GM12891 (cell line): ENCODE measurements at regions not wholly inside any gene's neighbourhood (a gene's known extent, or its start where the extent isn't known, plus 50 kb on each side); places are given as distances from the start of the nearest gene placed in this dataset.
A peak's percentile ranks its signal among the peaks of the same experiment; 100 is the strongest.
"Not testable (repeated sequence)": the region's sequence is repeated elsewhere in the genome, so short reads cannot be mapped to it uniquely, and the experiment has no call there.

ENCODE experiments used
- DNase-seq: peaks from one replicate; pipeline ENCODE4 v3.0.0; 2011; ENCODE audit warnings: low spot score; ENCODE audit not compliant: insufficient read length
- FAIRE-seq: peaks from 2 replicates; lab custom pipeline; 2011; peaks lifted over from hg19 to GRCh38; lab: Jason Lieb, UNC
- PAX5 ChIP-seq: IDR thresholded peaks from 2 replicates; pipeline ENCODE4 v1.6.1; 2011; ENCODE audit warnings: low read length, moderate library complexity, mild to moderate bottlenecking; ENCODE audit not compliant: insufficient read depth, severe bottlenecking
- POLR2A ChIP-seq: IDR thresholded peaks from 2 replicates; pipeline ENCODE4 v1.6.1; 2011; ENCODE audit warnings: low read depth, low read length, control low read depth
- POLR2AphosphoS5 ChIP-seq: IDR thresholded peaks from 2 replicates; pipeline ENCODE4 v1.6.1; 2011; ENCODE audit warnings: low read depth, low read length, control low read depth
- POU2F2 ChIP-seq: IDR thresholded peaks from 2 replicates; pipeline ENCODE4 v1.6.1; 2011; ENCODE audit warnings: low read depth, mild to moderate bottlenecking, control low read depth, low read length, moderate library complexity
- SPI1 ChIP-seq: IDR thresholded peaks from 2 replicates; pipeline ENCODE4 v1.6.1; 2011; ENCODE audit warnings: low read depth, low read length, control low read depth
- TAF1 ChIP-seq: IDR thresholded peaks from 2 replicates; pipeline ENCODE4 v1.6.1; 2011; ENCODE audit warnings: low read depth, low read length, control low read depth

DNA sequence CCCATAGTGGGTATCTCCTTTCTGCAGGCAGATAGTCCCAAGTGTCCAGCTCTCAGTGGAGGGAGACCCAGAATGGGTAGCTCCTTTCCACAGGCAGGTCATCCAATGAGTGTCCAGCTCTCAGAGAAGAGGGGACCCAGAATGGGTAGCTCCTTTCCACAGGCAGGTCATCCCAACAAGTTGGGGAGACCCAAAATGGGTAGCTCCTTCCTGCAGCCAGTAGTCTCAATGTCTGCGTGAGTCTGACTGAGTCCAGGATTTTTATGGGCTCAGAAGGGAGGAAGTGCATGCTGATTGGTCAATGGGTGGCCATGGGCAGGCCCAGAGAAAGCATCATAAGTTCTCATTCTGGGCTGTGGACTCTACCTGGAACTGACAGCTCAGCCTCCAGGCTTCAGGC is 150.7 kb upstream of the P2RY1 start:
- DNase-seq, result no peak
- no peak for TF ChIP-seq SPI1
- no peak for TF ChIP-seq POU2F2
- TF ChIP-seq POLR2AphosphoS5, result no peak
- no peak for TF ChIP-seq PAX5
- no peak for TF ChIP-seq POLR2A
- TF ChIP-seq TAF1, result no peak
- no peak for FAIRE-seq

DNA sequence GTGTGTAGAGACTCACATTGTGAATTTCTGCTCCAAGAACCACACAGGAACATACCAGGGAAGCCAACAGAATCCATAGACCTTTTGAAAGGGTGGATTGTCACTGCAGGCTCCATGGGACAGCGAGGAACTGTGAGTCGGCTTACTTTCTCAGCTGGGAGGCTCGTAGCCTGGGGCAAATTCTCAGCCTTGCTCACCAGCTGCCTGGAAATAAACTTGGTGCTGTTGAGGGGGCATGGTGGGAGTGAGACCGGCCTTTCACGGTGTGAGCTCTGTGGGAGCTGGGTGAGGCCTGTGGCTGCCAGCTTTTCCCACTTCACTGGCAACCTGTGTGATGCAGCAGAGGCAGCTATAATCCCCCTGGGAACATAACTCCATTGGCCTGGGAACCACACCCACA is 146.6 kb upstream of the P2RY1 start:
- TF ChIP-seq POU2F2 (no peak), POLR2A (no peak), PAX5 (no peak), SPI1 (no peak), POLR2AphosphoS5 (no peak), TAF1 (no peak)
- DNase-seq (no peak), FAIRE-seq (no peak)

DNA sequence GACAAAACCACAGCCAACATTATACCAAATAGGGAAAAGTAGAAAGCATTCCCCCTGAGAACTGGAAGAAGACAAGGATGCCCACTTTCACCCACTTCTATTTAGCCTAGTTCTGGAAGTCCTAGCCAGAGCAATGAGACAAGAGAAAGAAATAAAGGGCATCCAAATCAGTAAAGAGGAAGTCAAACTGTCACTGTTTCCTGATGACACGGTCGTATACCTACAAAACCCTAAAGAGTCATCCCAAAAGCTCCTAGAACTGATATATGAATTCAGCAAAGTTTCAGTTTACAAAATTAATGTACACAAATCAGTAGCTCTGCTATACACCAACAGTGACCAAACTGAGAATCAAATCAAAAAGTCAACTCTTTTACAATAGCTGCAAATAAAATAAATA is 142.6 kb upstream of the P2RY1 start:
- DNase-seq, FAIRE-seq: not testable (repeated sequence)
- TF ChIP-seq SPI1, result peak; percentile 80

DNA sequence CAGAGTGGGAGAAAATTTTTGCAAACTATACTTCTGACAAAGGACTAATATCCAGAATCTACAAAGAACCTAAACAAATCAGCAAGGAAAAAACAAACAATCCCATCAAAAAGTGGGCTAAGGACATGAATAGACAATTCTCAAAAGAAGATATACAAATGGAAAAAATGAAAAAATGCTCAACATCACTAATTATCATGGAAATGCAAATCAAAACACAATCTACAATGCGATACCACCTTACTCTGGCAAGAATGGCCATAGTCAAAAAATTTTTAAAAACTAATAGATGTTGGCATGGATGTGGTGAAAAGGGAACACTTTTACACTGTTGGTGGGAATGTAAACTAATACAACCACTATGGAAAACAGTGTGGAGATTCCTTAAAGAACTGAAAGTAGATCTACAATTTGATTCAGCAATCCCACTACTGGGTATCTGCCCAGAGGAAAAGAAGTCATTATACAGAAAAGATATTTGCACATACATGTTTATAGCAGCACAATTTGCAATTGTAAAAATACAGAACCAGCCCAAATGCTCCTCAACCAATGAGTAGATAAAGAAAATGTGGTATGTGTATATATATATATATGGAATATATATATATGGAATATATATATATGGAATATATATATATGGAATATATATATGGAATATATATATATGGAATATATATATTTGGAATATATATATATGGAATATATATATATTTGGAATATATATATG is 141.2 kb upstream of the P2RY1 start:
- DNase-seq, FAIRE-seq: not testable (repeated sequence)

DNA sequence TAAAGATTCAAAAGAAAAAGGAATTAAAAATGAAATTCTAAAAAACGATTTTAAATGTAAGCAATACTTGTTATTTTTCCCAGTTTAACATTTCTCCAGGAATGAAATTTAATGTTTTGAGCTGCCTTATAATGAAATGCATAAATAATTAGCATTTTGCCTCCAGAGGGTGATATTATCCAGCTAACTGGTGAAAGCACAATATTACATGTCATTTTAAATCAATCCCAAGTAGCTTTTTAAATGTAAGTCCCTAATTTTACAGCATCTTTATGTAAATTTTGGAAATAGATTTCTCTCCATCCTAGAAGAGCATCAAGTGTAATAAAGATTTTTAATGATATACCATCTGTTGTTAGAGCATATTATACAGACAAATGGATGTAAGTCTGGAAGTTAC is 139.1 kb upstream of the P2RY1 start:
- DNase-seq, result no peak
- FAIRE-seq, result no peak
- TF ChIP-seq SPI1, result no peak
- TF ChIP-seq POLR2AphosphoS5, result no peak
- no peak for TF ChIP-seq TAF1
- no peak for TF ChIP-seq POLR2A
- no peak for TF ChIP-seq PAX5
- no peak for TF ChIP-seq POU2F2

DNA sequence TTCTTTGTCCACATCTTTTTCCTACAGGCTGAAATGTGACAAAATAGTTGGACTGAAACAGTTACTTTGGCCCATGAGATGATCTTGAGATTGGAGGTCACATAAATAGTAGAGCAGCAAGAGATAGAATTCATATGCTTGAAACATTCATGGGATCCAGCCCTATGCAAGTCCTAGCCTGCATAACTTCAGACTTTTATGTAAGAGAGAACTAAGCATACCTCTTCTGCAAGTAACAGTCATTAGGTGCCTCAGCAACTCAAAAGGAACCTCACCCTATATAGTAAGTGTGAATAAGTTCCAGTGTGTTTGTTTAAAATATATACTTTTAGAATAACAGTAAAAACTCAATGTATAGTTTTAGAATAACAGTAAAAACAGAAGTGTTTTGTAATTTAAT is 138.0 kb upstream of the P2RY1 start:
- TF ChIP-seq POU2F2 (no peak), TAF1 (no peak), POLR2A (no peak), PAX5 (no peak), SPI1 (no peak), POLR2AphosphoS5 (no peak)
- DNase-seq, result no peak
- no peak for FAIRE-seq

DNA sequence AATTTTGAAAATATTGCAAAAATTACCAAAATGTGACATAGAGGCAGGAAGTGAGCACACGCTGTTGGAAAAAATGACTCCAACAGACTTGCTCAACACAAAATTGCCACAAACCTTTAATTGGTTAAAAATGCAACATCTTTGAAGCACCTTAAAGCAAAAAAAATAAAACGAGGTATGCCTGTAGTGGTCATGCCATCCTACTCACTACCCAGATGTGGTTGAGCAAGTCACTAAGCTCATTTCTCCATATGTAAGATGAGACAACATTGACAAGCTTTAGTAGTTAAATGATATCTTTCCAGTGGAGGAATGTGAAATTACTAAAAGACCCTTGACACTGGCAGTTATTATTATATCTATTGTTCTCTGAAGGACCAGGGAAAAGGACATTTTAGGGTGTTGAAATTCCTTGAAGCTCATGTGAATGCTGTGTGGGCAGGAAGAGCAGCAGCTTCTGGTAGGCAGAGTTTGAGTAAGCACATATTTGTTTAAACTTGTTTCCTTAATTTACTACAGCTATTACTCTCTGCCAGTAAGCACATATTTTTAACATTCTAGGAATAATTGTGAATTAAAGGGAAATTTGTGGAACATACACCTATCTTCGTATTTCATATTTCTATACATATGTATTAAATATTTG is 131.6 kb upstream of the P2RY1 start:
- FAIRE-seq (no peak), DNase-seq (no peak)
- no peak for TF ChIP-seq SPI1
- TF ChIP-seq PAX5, result no peak

DNA sequence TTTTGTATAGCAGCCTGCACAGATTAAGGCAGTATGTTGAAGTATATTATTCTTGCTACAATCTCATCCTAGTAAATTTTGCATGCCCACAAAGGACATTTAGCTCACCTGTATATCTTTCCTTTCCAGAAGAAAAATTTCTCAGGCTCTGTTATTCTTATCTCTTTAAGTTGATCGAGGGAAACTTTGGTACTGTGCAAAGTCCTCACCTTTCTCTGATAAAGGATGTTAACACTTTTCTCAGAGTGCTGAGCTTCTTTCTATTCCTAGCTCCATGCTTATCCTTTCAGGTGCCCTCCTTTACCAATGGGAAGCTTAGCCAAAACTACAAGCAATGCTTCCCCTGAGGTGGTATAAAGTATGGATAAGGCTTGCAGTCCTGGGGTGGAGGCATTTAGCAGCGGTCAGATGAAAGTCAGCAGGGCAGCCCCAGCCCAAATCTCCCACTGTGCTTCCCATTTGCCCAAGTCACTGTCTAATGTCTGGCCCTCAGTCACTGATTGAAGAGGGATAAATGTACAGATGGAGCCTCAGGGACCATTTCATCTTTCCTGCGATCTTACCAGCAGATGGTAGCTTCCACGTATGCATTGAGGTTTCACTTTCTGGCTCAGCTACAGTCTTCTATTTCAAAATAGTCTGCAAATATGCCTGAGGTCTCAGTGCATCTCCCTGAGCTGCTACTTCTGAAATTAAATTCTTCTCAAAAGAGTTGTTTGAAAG is 127.8 kb upstream of the P2RY1 start:
- no peak for FAIRE-seq
- TF ChIP-seq TAF1 (no peak), SPI1 (no peak), POLR2A (no peak), PAX5 (no peak), POLR2AphosphoS5 (no peak), POU2F2 (no peak)
- no peak for DNase-seq

DNA sequence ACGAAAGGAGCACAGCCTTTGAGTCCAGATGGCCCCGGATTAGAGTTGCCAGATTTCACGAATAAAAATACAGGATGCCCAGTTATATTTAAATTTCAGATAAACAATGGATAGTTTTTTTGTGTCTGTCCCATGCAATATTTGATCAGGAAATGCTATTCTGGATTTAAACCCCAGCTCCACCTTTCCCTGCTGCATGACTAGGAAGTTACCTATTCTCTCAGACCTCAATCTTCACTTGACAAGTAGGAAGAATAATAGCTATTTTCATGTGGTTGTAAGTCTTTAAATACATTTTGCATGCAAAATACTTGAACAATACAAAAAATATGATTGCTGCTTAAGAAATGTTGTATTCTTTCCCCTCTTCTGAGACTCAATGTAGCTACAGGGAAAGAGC is 125.3 kb upstream of the P2RY1 start:
- TF ChIP-seq TAF1 (no peak), SPI1 (no peak), POU2F2 (no peak), PAX5 (no peak)
- no peak for DNase-seq
- no peak for FAIRE-seq

DNA sequence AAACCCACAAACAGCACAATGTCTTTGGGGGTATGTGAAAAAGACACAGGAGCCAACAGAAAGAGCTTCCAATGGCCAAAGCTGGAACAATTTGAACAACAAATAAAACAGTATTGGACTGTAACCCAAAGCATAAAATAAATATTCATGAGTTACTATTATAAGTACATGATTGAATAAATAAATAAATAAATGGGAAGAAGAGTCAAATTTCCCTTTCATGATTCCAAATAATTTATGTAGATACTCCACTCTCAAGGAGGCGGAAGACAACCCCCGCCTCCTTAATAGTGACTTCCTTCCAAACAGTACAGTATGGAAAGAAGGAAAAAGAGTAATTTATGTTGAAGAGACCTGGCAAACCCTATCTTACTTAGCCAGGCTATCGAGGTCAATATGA is 124.4 kb upstream of the P2RY1 start:
- FAIRE-seq (no peak), DNase-seq (no peak)
- TF ChIP-seq PAX5 (no peak), POLR2A (no peak), TAF1 (no peak), POLR2AphosphoS5 (no peak), POU2F2 (no peak), SPI1 (no peak)

DNA sequence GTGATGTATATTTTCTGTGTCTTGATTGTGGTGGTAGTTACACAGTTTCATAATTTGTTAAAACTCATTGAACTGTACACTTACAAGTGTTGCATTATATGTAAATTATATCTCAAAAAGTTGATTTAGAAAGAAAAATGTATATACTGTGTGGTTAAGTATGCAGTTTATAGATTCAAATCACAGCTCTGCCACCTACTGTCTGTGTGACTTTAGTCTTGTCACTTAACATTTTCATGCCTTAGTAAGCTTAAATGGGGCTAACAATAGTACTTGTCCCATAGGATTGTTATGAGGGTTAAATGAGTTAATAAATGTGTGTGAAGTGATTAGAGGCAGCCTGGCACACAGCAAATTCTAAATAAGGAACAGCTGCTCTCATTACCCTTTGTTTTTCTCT is 120.9 kb upstream of the P2RY1 start:
- DNase-seq (no peak), FAIRE-seq (no peak)
- no peak for TF ChIP-seq POU2F2
- TF ChIP-seq POLR2AphosphoS5, result no peak
- no peak for TF ChIP-seq PAX5
- TF ChIP-seq POLR2A, result no peak
- no peak for TF ChIP-seq SPI1
- no peak for TF ChIP-seq TAF1
